DMS79 (cell line): ENCODE measurements at regions not wholly inside any gene's neighbourhood (a gene's known extent, or its start where the extent isn't known, plus 50 kb on each side); places are given as distances from the start of the nearest gene placed in this dataset.
"Not testable (repeated sequence)": the region's sequence is repeated elsewhere in the genome, so short reads cannot be mapped to it uniquely, and the experiment has no call there.

Experiments used
- DNase-seq: peaks from one replicate; lab custom pipeline; 2025; lab: John Stamatoyannopoulos, UW

DNA sequence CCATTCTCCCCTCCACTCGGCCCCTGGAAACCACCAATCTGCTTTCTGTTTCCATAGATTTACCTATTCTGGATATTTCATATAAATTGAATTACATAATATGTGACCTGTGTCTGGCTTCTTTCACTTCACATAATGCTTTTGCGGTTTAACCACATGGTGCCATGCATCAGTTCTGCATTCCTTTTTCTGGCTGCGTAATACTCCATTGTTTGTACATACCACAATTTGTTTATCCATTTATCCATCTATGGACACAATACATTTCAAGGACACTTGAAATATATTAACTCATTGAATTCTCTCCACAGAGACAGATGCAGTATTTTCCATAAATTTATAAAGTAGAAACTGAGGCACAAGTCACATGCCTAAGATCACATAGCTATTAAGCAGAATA lies 110.3 kb upstream of the ETV6 start:
- no peak for DNase-seq

DNA sequence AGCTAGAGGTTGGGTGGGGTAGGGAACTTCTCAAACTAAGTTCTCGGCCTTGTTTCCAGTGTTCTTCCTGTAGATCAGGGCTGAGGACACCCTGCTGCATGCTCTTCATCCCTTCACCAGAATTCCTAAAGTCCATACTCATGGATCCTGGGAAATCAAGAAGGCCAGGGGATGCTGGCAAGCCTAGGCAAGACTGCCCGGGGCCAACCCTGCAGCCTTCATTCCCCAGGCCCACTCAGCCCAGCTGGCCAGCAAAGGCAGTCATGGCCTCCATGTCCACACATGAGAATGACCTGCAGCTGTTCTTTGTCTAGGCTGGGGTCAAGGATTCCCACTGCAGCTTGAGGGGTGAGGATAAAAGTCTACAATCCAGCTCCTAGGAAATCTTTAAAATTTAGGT lies 109.3 kb upstream of the ETV6 start:
- DNase-seq: no peak

GRCh38 chr12:11540615-11541310 lies 108.7 kb upstream of the ETV6 start:
- no peak for DNase-seq

- no peak for DNase-seq
Observed at GRCh38 chr12:11542599-11542998, 106.9 kb upstream of the ETV6 start.

DNA sequence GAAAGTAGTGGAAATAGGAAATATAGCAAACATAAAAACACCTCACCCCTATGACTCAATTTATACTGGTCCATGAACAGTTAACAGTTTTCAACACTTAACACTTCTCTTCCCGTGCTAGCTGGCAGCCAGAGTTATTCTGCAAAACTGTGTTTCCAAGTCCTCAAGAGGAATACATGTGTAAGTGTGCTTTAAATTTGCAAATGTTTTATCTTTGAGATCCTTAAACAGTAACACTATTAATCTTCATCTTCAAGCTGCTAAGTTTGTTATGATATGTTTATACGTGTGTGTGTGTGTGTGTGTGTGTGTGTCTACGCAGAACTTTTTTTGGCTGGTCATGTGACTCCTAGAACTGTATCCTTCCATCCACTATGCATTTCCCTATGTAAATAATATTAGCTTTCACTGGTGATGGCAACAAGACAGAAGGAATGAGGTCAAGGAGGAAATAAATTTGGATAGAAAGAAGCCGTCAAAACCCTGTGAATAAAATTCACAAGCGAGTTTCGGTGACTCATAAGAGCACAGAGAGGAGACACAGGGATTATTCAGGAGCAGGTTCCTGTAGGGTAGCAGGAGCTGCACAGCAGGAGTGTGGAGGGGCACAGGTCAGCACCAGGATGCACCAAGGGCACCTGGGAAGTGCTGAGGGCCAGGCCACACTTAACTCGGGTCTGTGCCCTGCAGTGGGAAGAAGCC lies 105.9 kb upstream of the ETV6 start:
- DNase-seq: no peak

- no peak for DNase-seq
Observed at GRCh38 chr12:11545484-11546330, 103.8 kb upstream of the ETV6 start.

DNA sequence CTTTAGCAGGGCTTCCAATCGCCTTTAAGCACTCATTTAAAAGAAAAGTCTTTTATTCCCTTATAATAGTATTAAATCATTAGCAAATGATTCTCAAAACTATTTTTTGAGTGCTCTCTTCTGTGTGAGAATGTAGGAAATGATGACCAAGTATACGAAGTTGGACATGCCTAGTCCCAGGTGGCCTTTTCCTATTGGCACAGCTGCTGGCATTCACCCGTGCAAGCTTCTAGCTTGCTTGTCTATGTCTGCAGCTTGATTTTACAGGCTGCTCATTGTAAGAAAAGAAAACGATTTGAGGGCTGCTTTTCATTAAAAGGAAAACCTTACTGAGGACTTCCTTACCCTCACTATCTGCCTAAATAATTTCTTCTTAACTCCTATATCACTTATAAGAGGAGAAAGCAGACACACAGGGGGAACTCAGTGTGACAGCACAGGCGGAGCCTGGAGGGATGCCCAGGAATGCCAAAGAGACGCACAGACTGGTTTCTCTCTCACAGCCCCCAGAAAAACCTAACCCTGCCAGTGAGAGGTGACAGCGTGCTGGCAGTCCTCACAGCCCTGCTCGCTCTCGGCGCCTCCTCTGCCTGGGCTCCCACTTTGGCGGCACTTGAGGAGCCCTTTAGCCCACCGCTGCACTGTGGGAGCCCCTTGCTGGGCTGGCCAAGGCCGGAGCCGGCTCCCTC lies 102.7 kb upstream of the ETV6 start:
- DNase-seq: peak; percentile 46

GRCh38 chr12:11547271-11547646 lies 102.2 kb upstream of the ETV6 start:
- not testable (repeated sequence) for DNase-seq

DNA sequence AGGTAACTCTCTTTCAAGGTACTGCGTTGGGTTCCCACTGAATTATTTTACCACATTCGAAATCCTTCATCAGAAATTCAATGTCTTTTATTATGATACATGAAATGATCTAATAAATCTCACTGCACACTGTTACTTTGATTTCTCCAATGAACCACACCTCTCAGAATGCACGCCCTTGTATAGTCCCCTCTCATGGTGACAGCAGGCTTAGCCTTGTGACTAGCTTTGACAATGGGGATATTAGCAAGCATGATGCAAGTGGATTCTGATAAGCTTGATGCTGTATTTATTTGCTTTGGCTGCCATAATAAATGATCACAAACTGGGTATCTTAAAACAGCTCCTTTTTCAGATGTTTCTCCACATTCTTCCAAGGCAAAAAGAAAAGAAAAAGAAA lies 100.4 kb upstream of the ETV6 start:
- no peak for DNase-seq

DNA sequence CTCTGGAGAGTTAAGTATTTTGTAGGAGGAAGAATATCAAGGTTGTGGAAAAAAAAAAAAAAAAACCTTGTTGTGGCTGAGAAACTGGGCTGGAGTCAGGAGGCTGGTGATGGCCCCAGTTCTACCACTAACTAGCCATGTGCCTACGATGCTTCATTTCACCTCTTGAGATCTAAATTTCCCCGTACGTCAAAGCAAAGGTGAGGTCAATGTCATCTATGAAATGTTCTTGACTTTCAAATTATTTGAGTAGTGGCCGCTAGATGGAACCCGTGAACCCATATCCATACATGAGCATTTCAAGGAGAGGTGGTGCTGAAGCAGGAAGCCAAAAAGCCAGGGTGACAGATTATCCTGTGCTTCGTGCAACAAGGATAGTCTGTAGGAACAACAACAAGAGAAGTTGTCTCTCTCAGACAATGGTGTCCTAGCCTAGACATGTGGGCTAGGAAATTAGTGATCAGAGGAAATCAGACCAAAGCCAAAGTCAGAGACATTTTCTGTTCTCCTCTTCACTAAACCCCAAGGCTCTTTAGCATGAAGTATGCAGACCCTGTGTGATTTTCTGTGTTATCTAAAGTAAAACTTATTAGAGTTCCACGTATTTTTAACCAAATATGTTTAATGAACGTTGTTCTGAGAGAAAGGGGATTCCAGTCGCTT lies 95.5 kb upstream of the ETV6 start:
- DNase-seq: peak; percentile 55

- DNase-seq: no peak
Observed at GRCh38 chr12:11555195-11555594, 94.3 kb upstream of the ETV6 start.

GRCh38 chr12:11555743-11556625 lies 93.5 kb upstream of the ETV6 start:
- DNase-seq: peak; percentile 17

DNA sequence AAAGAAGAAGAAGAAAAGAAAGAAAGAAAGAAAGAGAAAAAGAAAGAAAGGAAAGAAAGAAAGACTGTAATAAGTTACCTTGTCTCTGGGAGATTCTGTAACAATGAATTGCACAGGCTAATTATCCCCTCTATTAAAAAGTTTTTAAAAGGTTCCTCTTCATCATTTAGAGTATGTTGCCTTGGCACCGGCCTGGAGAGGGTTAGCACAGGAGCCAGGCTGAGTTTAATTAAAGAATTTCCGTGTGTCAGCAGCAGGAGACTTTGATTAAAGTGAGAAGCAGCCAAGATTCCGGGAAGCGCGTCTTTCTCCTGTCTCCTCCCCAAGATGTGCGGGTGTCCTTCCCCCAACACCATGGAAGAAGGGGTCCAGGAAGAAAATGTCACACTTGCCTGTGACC lies 92.8 kb upstream of the ETV6 start:
- no peak for DNase-seq

DNA sequence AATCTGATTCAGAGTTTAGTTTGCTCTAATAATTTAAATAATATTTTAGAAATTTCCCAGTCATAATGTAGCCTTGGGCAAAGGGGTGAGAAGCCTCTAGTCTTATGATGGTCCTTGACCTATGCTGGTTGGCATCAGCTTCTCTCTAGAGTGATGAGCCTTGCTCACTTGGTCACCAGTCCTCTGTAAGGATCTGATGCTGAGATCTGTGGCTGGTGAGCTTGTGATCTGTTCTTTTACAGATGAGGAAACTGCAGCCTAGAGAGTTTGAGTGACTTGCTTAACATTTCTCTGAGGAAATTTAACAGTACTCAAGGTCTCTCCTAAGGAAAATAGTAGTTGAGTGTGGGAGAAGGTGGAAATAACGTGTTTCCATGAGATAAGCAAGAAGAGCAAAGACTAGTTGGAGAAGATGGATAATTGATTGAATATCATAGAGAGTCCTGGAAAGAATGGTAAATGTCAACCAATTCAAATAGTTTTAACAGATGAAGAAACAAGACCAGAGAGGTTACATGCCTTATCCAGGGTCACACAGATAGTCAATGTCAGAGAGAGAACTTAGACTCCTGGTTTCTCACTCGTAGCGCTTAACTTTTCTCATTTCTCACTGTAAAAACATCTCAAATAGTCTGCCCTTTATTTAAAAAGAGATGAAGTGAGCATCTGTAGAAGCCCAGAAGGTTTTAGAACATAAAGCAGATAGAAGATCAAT lies 89.7 kb upstream of the ETV6 start:
- DNase-seq: no peak

- DNase-seq: no peak
Observed at GRCh38 chr12:11561411-11561810, 88.1 kb upstream of the ETV6 start.

DNA sequence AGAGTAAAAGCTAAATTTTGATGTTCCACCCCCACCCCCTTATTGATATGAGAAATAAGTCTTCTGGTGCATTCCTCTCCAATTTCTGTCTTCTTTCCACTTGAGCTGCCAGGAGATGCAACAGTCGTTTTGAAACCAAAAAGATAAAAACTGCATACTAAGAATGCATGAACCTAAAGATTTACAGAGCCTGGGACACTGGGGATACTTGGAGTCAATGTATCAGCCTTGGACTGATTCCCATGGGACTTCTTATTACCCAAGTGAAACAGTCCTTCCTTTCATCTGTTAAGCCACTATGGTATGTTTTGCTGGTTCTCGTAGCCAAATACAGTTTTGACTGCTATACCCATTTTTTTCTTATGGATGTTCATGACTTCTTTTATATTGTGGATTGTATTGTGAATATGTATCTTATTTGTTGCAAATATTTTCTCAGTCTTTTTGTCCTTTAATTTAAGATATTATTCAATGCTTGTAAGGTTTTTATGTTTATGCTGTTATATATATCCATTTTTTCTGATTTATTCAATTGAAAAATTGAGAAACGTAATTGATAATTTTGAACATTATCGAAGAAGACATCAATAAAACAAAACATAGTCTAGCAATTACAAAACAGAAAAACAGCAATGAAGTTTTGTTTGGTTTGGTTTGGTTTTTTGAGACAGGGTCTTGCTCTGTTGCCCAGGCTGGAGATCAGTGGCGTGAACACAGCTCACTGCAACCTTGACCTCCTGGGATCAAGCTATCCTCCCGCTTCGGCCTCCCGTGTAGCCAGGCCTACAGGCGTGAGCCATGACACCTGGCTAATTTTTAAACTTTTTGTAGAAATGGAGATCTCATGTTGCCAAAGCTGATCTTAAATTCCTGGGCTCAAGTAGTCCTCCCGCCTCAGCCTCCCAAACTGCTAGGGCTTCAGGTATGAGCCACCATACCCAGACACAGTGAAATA lies 85.4 kb upstream of the ETV6 start:
- DNase-seq: no peak

GRCh38 chr12:11564984-11565651 lies 84.4 kb upstream of the ETV6 start:
- no peak for DNase-seq

GRCh38 chr12:11565752-11566151 lies 83.7 kb upstream of the ETV6 start:
- no peak for DNase-seq
